ENCODE measurements at regions not wholly inside any gene's neighbourhood (a gene's known extent, or its start where the extent isn't known, plus 50 kb on each side); places are given as distances from the start of the nearest gene placed in this dataset.

- H3K27ac ChIP-seq (ENCODE audit: insufficient read length, low read depth, low read length): no peak overlapping the region
- no peak overlapping the region for H3K4me2 ChIP-seq (ENCODE audit: insufficient read depth, insufficient read length, low read length)
- no peak overlapping the region for H3T11ph ChIP-seq (ENCODE audit: low read length)
- no peak overlapping the region for H2AK5ac ChIP-seq (ENCODE audit: insufficient read length, low read length)
- peaks cover 14 to 16% of the 10 kb centered on the region in 2 experiments for H3K9me3 Mint-ChIP-seq
- H3K9me3 ChIP-seq (ENCODE audit: control insufficient read depth, low read depth, low read length): no peaks in the 10 kb centered on the region
- H3K56ac ChIP-seq (ENCODE audit: insufficient read length, low read depth, low read length): no peak overlapping the region
- H2BK12ac ChIP-seq (ENCODE audit: insufficient read length, low read depth, low read length): no peak overlapping the region
- H3K23me2 ChIP-seq (ENCODE audit: insufficient read length, low read depth, low read length, poor library complexity, severe bottlenecking): no peaks in the 10 kb centered on the region
- no peak overlapping the region for H3K14ac ChIP-seq (ENCODE audit: insufficient read depth, low read length)
- H4K5ac ChIP-seq (ENCODE audit: insufficient read length, low read depth, low read length): no peak overlapping the region
- H2BK20ac ChIP-seq (ENCODE audit: low read depth, low read length, poor library complexity, severe bottlenecking): no peak overlapping the region
- H3K27me3 ChIP-seq (ENCODE audit: insufficient read depth, low read length): no peaks in the 10 kb centered on the region
- H3K18ac ChIP-seq (ENCODE audit: insufficient read length, low read depth, low read length): no peak overlapping the region
- no peaks in the 10 kb centered on the region for H4K20me1 ChIP-seq (ENCODE audit: control insufficient read depth, insufficient read depth, insufficient read length)
- H3K9ac ChIP-seq (ENCODE audit: extremely low read depth, insufficient read length, low read length): no peak overlapping the region
- peaks cover 0 to 10% (median 1%) of the 10 kb centered on the region in 3 experiments; a peak in 3 of 7 replicates for H3K36me3 Mint-ChIP-seq (ENCODE audit: insufficient read depth in 1 of 3, low read depth in 3 of 3)
- H2BK120ac ChIP-seq (ENCODE audit: low read depth, low read length, poor library complexity, severe bottlenecking): no peak overlapping the region
- H2AFZ ChIP-seq (ENCODE audit: low read length): no peak overlapping the region
- H3K4me1 Mint-ChIP-seq: peaks cover 10% of the 10 kb centered on the region in 2 experiments
- no peak overlapping the region for H4K91ac ChIP-seq (ENCODE audit: insufficient read length, low read depth, low read length)
- H3K79me1 ChIP-seq (ENCODE audit: insufficient read depth, low read depth, low read length, poor library complexity, severe bottlenecking): no peaks in the 10 kb centered on the region
- H3K27ac Mint-ChIP-seq: no peak overlapping the region
- H3K4ac ChIP-seq (ENCODE audit: low read depth, low read length): no peak overlapping the region
- H3K27me3 Mint-ChIP-seq (ENCODE audit: low read depth): no peaks in the 10 kb centered on the region; the same call in 1 of the 2 replicates
- H2BK5ac ChIP-seq (ENCODE audit: insufficient read length, low read length): no peak overlapping the region
- no peak overlapping the region for H3K23ac ChIP-seq (ENCODE audit: insufficient read length, low read depth, low read length)
- H2BK15ac ChIP-seq (ENCODE audit: low read depth, low read length): no peak overlapping the region
- H3K4me3 Mint-ChIP-seq: no peak overlapping the region
- H3K79me2 ChIP-seq (ENCODE audit: insufficient read depth, low read length): no peaks in the 10 kb centered on the region
- no peak for DNase-seq
- no peak overlapping the region for H4K8ac ChIP-seq (replicated peaks; ENCODE audit: insufficient read length, low read depth, low read length)
- no CpG with 5 or more reads among the region's 1 CpG for WGBS (ENCODE audit: extremely low coverage, insufficient read length, low lambda C conversion rate)
- no peaks in the 10 kb centered on the region for H3K4me1 ChIP-seq (ENCODE audit: insufficient read depth, low read length)
- TF ChIP-seq CTCF (conservative IDR thresholded peaks at IDR 0.05): no peak
Observed at GRCh38 chr4:18442957-18443356, 421.4 kb upstream of the LCORL start.
